Loucy (cell line): ENCODE measurements at regions not wholly inside any gene's neighbourhood (a gene's known extent, or its start where the extent isn't known, plus 50 kb on each side); places are given as distances from the start of the nearest gene placed in this dataset.

Source experiments
- EZH2phosphoT487 ChIP-seq: fragments of 200-600 bp; IDR thresholded peaks from 2 replicates; pipeline ENCODE4 v1.6.1; 2018; ENCODE audit warnings: antibody characterized with exemption, mild to moderate bottlenecking, moderate library complexity, borderline replicate concordance
- TF ChIP-seq, protein P1 (sequence below): fragments of 200-600 bp; sonication (generic); conservative IDR thresholded peaks from 2 replicates; pipeline ENCODE4 v1.5.1; 2014; ENCODE audit warnings: mild to moderate bottlenecking, antibody characterized with exemption, low read length

DNA sequence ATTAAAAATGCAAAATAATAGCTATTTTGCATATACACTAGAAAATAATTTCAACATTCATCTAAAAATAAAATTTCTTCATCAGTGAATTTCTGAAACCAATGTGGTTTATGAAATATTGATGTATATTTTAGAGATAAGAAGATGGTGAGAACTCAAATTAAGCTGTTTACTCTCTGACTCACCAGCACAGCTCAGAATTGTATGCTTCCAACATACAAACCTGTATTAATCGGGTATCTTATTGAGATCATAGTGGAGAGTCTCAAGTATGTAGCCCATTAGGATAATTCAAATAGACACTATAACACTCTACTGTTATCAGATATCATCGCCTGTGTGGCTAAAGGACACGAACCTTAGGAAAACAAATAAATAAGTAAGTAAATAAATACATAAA is 899.5 kb upstream of the INTU start:
- TF ChIP-seq, protein P1, sequence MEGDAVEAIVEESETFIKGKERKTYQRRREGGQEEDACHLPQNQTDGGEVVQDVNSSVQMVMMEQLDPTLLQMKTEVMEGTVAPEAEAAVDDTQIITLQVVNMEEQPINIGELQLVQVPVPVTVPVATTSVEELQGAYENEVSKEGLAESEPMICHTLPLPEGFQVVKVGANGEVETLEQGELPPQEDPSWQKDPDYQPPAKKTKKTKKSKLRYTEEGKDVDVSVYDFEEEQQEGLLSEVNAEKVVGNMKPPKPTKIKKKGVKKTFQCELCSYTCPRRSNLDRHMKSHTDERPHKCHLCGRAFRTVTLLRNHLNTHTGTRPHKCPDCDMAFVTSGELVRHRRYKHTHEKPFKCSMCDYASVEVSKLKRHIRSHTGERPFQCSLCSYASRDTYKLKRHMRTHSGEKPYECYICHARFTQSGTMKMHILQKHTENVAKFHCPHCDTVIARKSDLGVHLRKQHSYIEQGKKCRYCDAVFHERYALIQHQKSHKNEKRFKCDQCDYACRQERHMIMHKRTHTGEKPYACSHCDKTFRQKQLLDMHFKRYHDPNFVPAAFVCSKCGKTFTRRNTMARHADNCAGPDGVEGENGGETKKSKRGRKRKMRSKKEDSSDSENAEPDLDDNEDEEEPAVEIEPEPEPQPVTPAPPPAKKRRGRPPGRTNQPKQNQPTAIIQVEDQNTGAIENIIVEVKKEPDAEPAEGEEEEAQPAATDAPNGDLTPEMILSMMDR: no peak
- no peak for TF ChIP-seq EZH2phosphoT487
